DMS153 treated with DMSO at 0.1 percent for 48 hours (cell line): ENCODE measurements at regions not wholly inside any gene's neighbourhood (a gene's known extent, or its start where the extent isn't known, plus 50 kb on each side); places are given as distances from the start of the nearest gene placed in this dataset.
"Not testable (repeated sequence)": the region's sequence is repeated elsewhere in the genome, so short reads cannot be mapped to it uniquely, and the experiment has no call there.

Source experiments
- DNase-seq: peaks from one replicate; lab custom pipeline; 2025; ENCODE audit not compliant: unreplicated experiment; lab: John Stamatoyannopoulos, UW

GRCh38 chr4:164538097-164538496 lies 215.8 kb upstream of the SMIM31 start:
- DNase-seq = no peak

GRCh38 chr4:164540987-164541386 lies 212.9 kb upstream of the SMIM31 start:
- no peak for DNase-seq

GRCh38 chr4:164542431-164542830 lies 211.5 kb upstream of the SMIM31 start:
- DNase-seq = no peak

GRCh38 chr4:164550989-164551712 lies 202.8 kb upstream of the SMIM31 start:
- DNase-seq = no peak

GRCh38 chr4:164551713-164552040 lies 202.3 kb upstream of the SMIM31 start:
- no peak for DNase-seq

GRCh38 chr4:164571593-164572390 lies 182.1 kb upstream of the SMIM31 start:
- DNase-seq = no peak

- DNase-seq = no peak
Measured at GRCh38 chr4:164572877-164573279, 181.1 kb upstream of the SMIM31 start.

GRCh38 chr4:164575861-164576260 lies 178.1 kb upstream of the SMIM31 start:
- no peak for DNase-seq

- no peak for DNase-seq
Measured at GRCh38 chr4:164579270-164579942, 174.5 kb upstream of the SMIM31 start.

- no peak for DNase-seq
Measured at GRCh38 chr4:164591666-164592065, 162.3 kb upstream of the SMIM31 start.

- no peak for DNase-seq
Measured at GRCh38 chr4:164595751-164596150, 158.2 kb upstream of the SMIM31 start.

GRCh38 chr4:164596318-164596878 lies 157.5 kb upstream of the SMIM31 start:
- no peak for DNase-seq

- DNase-seq = no peak
Measured at GRCh38 chr4:164596927-164597326, 157.0 kb upstream of the SMIM31 start.

- DNase-seq = no peak
Measured at GRCh38 chr4:164601653-164602052, 152.3 kb upstream of the SMIM31 start.

GRCh38 chr4:164605791-164606190 lies 148.1 kb upstream of the SMIM31 start:
- DNase-seq = not testable (repeated sequence)

- DNase-seq = no peak
Measured at GRCh38 chr4:164606478-164606877, 147.5 kb upstream of the SMIM31 start.

- no peak for DNase-seq
Measured at GRCh38 chr4:164613256-164613655, 140.7 kb upstream of the SMIM31 start.

- no peak for DNase-seq
Measured at GRCh38 chr4:164613792-164614191, 140.1 kb upstream of the SMIM31 start.

- DNase-seq = no peak
Measured at GRCh38 chr4:164614329-164614728, 139.6 kb upstream of the SMIM31 start.

GRCh38 chr4:164614999-164615398 lies 138.9 kb upstream of the SMIM31 start:
- no peak for DNase-seq

GRCh38 chr4:164615964-164616363 lies 138.0 kb upstream of the SMIM31 start:
- DNase-seq = no peak

- DNase-seq = no peak
Measured at GRCh38 chr4:164616961-164617360, 137.0 kb upstream of the SMIM31 start.
